Mesodermal cell (in vitro differentiated cells): ENCODE measurements at regions not wholly inside any gene's neighbourhood (a gene's known extent, or its start where the extent isn't known, plus 50 kb on each side); places are given as distances from the start of the nearest gene placed in this dataset.

Experiments used
- H3K27ac ChIP-seq: 2 replicates; pipeline ENCODE4 v1.7.0; 2013; ENCODE audit warnings: mild to moderate bottlenecking, low read depth, low read length, moderate library complexity; ENCODE audit not compliant: severe bottlenecking
- H3K36me3 ChIP-seq: 2 replicates; pipeline ENCODE4 v1.7.1; 2013; ENCODE audit warnings: mild to moderate bottlenecking, low read length, moderate library complexity; ENCODE audit not compliant: control insufficient read depth, insufficient read depth
- H3K4me1 ChIP-seq: one replicate; pipeline ENCODE4 v1.7.1; 2013; ENCODE audit warnings: mild to moderate bottlenecking, low read length; ENCODE audit not compliant: insufficient read depth, control insufficient read depth, poor library complexity, severe bottlenecking
- H3K4me3 ChIP-seq: 2 replicates; pipeline ENCODE4 v1.7.0; 2013; ENCODE audit warnings: low read length, control low read depth, mild to moderate bottlenecking; ENCODE audit not compliant: insufficient read depth, poor library complexity, severe bottlenecking; ENCODE audit errors: extremely low read depth
- H3K9me3 ChIP-seq: 2 replicates; pipeline ENCODE4 v1.7.1; 2013; ENCODE audit warnings: mild to moderate bottlenecking, low read length, moderate library complexity; ENCODE audit not compliant: control insufficient read depth
- WGBS, 2 experiments: methylation state at CpG; one replicate each; pipeline ENCODE4 v1.1.5; 2013; ENCODE audit warnings: missing lambda C conversion rate in 2 of 2; ENCODE audit not compliant: insufficient coverage in 2 of 2; 5-methylcytosine and 5-hydroxymethylcytosine counted together

- 100% methylated on average over 1 of the region's 3 CpGs for WGBS, 2 experiments
- Histone ChIP-seq H3K27ac (no peak overlapping the region), H3K4me1 (no peaks in the 10 kb centered on the region), H3K4me3 (no peak overlapping the region), H3K36me3 (no peaks in the 10 kb centered on the region), H3K9me3 (no peaks in the 10 kb centered on the region)
These were observed 694.4 kb upstream of the CITED2 start for GRCh38 chr6:140068801-140069200.

- Histone ChIP-seq H3K4me3 (no peak overlapping the region), H3K4me1 (peaks cover 24% of the 10 kb centered on the region), H3K27ac (no peak overlapping the region), H3K9me3 (no peaks in the 10 kb centered on the region), H3K36me3 (no peaks in the 10 kb centered on the region)
- 87 to 100% methylated on average over 5 to 6 of the region's 7 CpGs for WGBS, 2 experiments
These were observed 689.9 kb upstream of the CITED2 start for GRCh38 chr6:140064366-140064765.

- no peaks in the 10 kb centered on the region for H3K9me3 ChIP-seq
- H3K4me1 ChIP-seq = peaks cover 24% of the 10 kb centered on the region
- no peak overlapping the region for H3K27ac ChIP-seq
- H3K36me3 ChIP-seq = no peaks in the 10 kb centered on the region
- H3K4me3 ChIP-seq = no peak overlapping the region
These were observed 688.6 kb upstream of the CITED2 start for GRCh38 chr6:140063021-140063399.

GRCh38 chr6:140062043-140063020 lies 687.9 kb upstream of the CITED2 start:
- H3K36me3 ChIP-seq = no peaks in the 10 kb centered on the region
- 94 to 100% methylated on average over 1 to 3 of the region's 3 CpGs for WGBS, 2 experiments
- peaks cover 24% of the 10 kb centered on the region for H3K4me1 ChIP-seq
- no peaks in the 10 kb centered on the region for H3K9me3 ChIP-seq
- no peak overlapping the region for H3K4me3 ChIP-seq
- H3K27ac ChIP-seq = peak overlapping the region; percentile 67

- Histone ChIP-seq H3K27ac (peak overlapping the region; percentile 67), H3K4me3 (no peak overlapping the region), H3K36me3 (no peaks in the 10 kb centered on the region), H3K4me1 (peaks cover 24% of the 10 kb centered on the region), H3K9me3 (no peaks in the 10 kb centered on the region)
- WGBS, 2 experiments = 89 to 100% methylated on average over 1 of the region's 5 CpGs
These were observed 686.9 kb upstream of the CITED2 start for GRCh38 chr6:140061110-140062042.

GRCh38 chr6:140059947-140060346 lies 685.5 kb upstream of the CITED2 start:
- Histone ChIP-seq H3K4me1 (peaks cover 24% of the 10 kb centered on the region), H3K9me3 (no peaks in the 10 kb centered on the region), H3K27ac (no peak overlapping the region), H3K36me3 (no peaks in the 10 kb centered on the region), H3K4me3 (no peak overlapping the region)
- no CpG with 5 or more reads among the region's 1 CpG for WGBS, 2 experiments

- no peak overlapping the region for H3K4me3 ChIP-seq
- WGBS, 2 experiments = 82% methylated on average over 2 of the region's 2 CpGs; no CpG with 5 or more reads in 1 of the 2 experiments
- no peak overlapping the region for H3K27ac ChIP-seq
- H3K4me1 ChIP-seq = peaks cover 24% of the 10 kb centered on the region
- no peaks in the 10 kb centered on the region for H3K36me3 ChIP-seq
- no peaks in the 10 kb centered on the region for H3K9me3 ChIP-seq
These were observed 684.4 kb upstream of the CITED2 start for GRCh38 chr6:140058863-140059262.

- Histone ChIP-seq H3K27ac (no peak overlapping the region), H3K4me3 (no peak overlapping the region), H3K4me1 (peaks cover 23% of the 10 kb centered on the region), H3K36me3 (no peaks in the 10 kb centered on the region), H3K9me3 (no peaks in the 10 kb centered on the region)
- 100% methylated on average over 2 of the region's 6 CpGs; no CpG with 5 or more reads in 1 of the 2 experiments for WGBS, 2 experiments
These were observed 678.6 kb upstream of the CITED2 start for GRCh38 chr6:140052736-140053729.

GRCh38 chr6:140051521-140052512 lies 677.4 kb upstream of the CITED2 start:
- H3K4me3 ChIP-seq = no peak overlapping the region
- WGBS, 2 experiments = 100% methylated on average over 1 to 2 of the region's 7 CpGs
- peak overlapping the region; percentile 30 for H3K27ac ChIP-seq

More at GRCh38 chr6:140051521-140052512, 677.4 kb upstream of the CITED2 start:
- Histone ChIP-seq H3K4me1 (peaks cover 23% of the 10 kb centered on the region), H3K9me3 (no peaks in the 10 kb centered on the region), H3K36me3 (no peaks in the 10 kb centered on the region)
